ENCODE measurements at regions not wholly inside any gene's neighbourhood (a gene's known extent, or its start where the extent isn't known, plus 50 kb on each side); places are given as distances from the start of the nearest gene placed in this dataset.

DNA sequence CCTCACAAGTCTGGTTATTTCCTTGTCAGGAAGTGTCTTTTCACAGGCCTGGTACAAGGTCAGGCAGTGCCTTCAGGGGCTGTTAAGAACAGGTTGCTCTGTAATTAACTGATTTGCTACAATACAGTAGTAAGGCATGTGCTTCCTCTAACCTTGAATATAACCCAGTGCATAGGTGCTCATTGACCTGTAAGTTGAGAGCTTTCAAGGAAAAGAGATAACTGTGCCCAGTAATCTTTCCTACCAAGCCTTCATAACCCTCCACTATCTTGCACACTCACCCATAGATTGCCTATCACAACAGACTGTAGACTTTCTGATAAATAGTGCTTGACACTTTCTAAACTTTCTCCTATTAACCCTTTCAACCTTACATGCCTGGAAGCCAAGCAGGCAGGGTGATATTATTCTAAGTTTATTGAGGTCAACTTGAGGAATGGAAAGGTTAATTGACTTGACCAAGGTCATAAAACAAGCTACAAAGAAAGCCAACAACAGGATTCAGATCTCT is 148.1 kb downstream of the PPARGC1A start:
- no peaks in the 10 kb centered on the region for H3K9me3 ChIP-seq (ENCODE audit: control insufficient read depth, insufficient read depth, low read length)
- H3K27ac ChIP-seq (ENCODE audit: low read length): no peak overlapping the region
- no peaks in the 10 kb centered on the region for H3K4me1 ChIP-seq (ENCODE audit: control insufficient read depth, insufficient read depth, low read length)
- H3K4me3 ChIP-seq (ENCODE audit: low read length): no peak overlapping the region
- no peaks in the 10 kb centered on the region for H3K36me3 ChIP-seq (ENCODE audit: control insufficient read depth, insufficient read depth, low read length)
- DNase-seq (ENCODE audit: low read depth, low spot score): no peak
- no peaks in the 10 kb centered on the region for H3K27me3 ChIP-seq (ENCODE audit: control insufficient read depth, insufficient read depth, low read length)

DNA sequence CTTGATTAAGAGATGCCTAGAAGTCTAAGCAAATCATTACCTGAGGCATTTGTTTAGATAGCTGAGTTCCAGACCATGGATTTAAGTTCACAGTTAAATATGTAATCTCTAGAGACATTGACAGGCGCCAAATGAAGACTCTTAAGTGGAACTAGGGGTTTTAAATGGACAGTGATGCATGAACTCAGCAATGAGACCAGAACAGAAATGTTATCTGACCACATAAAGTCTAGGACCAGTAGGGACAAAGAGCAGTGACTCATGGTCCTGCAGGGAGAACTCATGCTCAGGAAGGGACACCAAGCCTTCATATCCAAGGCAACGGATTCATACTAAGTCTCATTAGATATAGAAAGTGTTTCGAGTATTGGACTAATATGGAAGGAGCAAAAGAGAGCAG is 152.3 kb downstream of the PPARGC1A start:
- WGBS (ENCODE audit: insufficient coverage, insufficient read length): no CpG with 5 or more reads among the region's 3 CpGs
- Histone ChIP-seq H3K9me3 (ENCODE audit: control insufficient read depth, insufficient read depth, low read length) (no peaks in the 10 kb centered on the region), H3K27ac (ENCODE audit: low read length) (no peak overlapping the region), H3K4me3 (ENCODE audit: low read length) (no peak overlapping the region), H3K27me3 (ENCODE audit: control insufficient read depth, insufficient read depth, low read length) (no peaks in the 10 kb centered on the region), H3K36me3 (ENCODE audit: control insufficient read depth, insufficient read depth, low read length) (no peaks in the 10 kb centered on the region), H3K4me1 (ENCODE audit: control insufficient read depth, insufficient read depth, low read length) (no peaks in the 10 kb centered on the region)
- no peak for DNase-seq (ENCODE audit: low read depth, low spot score)

DNA sequence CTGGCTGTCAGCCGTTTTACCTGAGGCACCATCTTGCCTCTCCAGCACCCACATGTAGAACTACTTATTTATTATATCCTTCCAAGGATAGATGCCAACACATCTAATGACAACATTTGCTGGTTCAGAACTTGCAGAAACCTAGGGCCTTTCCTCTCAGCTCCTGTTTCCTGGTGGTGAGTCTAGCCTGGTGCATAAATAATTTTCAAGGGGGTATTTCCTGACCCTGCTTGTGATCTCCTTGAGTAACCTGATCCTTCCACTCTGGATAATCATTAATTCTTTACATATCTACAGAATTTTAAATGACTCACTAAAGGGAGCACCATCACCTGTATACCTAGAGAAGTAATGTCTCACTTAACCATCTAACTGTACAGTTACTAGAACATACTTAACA is 153.4 kb downstream of the PPARGC1A start:
- no peaks in the 10 kb centered on the region for H3K9me3 ChIP-seq (ENCODE audit: control insufficient read depth, insufficient read depth, low read length)
- no peak overlapping the region for H3K27ac ChIP-seq (ENCODE audit: low read length)
- no peaks in the 10 kb centered on the region for H3K36me3 ChIP-seq (ENCODE audit: control insufficient read depth, insufficient read depth, low read length)
- DNase-seq (ENCODE audit: low read depth, low spot score): no peak
- H3K4me1 ChIP-seq (ENCODE audit: control insufficient read depth, insufficient read depth, low read length): no peaks in the 10 kb centered on the region
- WGBS (ENCODE audit: insufficient coverage, insufficient read length): no CpG with 5 or more reads among the region's 1 CpG
- H3K4me3 ChIP-seq (ENCODE audit: low read length): no peak overlapping the region
- H3K27me3 ChIP-seq (ENCODE audit: control insufficient read depth, insufficient read depth, low read length): no peaks in the 10 kb centered on the region

DNA sequence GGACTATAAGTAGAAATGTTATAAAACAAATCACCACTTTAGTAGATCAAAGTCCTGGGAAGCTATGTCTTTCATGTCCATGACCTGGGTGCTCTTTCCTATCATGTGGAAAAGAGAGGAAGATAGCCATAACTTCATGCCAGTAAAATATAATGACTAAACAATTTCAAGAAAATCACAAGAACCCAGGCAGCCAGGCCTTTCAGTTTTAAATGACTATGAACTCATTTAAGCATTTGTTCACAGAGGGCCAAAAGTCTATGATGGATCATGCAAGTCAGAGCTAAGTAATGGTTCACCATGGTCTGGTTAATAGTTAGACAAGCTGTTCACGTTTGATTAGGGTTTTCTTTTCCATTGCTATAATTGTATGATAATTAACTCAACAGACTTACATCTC is 155.8 kb downstream of the PPARGC1A start:
- H3K36me3 ChIP-seq (ENCODE audit: control insufficient read depth, insufficient read depth, low read length): no peaks in the 10 kb centered on the region
- H3K9me3 ChIP-seq (ENCODE audit: control insufficient read depth, insufficient read depth, low read length): no peaks in the 10 kb centered on the region
- DNase-seq (ENCODE audit: low read depth, low spot score): no peak
- H3K27me3 ChIP-seq (ENCODE audit: control insufficient read depth, insufficient read depth, low read length): no peaks in the 10 kb centered on the region
- no CpG with 5 or more reads among the region's 1 CpG for WGBS (ENCODE audit: insufficient coverage, insufficient read length)
- H3K27ac ChIP-seq (ENCODE audit: low read length): no peak overlapping the region
- no peaks in the 10 kb centered on the region for H3K4me1 ChIP-seq (ENCODE audit: control insufficient read depth, insufficient read depth, low read length)
- no peak overlapping the region for H3K4me3 ChIP-seq (ENCODE audit: low read length)

DNA sequence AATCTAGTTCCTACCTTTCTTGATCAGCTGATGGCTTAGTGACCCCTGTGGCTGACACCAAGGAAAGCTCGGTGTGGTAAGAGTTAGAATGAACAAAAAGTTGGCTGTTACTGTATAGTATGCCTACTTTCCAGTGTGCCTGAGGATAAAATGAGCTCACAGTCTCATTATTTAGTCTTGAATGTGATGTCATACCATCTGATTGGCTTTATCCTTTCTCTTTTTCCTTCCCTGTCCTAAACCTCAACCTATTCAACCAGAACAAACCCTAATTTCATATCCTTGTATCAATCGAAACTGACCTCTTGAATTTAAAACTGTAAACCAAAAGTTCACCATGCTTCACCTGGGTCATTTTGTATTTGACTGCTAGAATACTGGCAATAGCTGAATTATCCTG is 156.4 kb downstream of the PPARGC1A start:
- no peak for DNase-seq (ENCODE audit: low read depth, low spot score)
- Histone ChIP-seq H3K4me3 (ENCODE audit: low read length) (no peak overlapping the region), H3K36me3 (ENCODE audit: control insufficient read depth, insufficient read depth, low read length) (no peaks in the 10 kb centered on the region), H3K27me3 (ENCODE audit: control insufficient read depth, insufficient read depth, low read length) (no peaks in the 10 kb centered on the region), H3K9me3 (ENCODE audit: control insufficient read depth, insufficient read depth, low read length) (no peaks in the 10 kb centered on the region), H3K4me1 (ENCODE audit: control insufficient read depth, insufficient read depth, low read length) (no peaks in the 10 kb centered on the region), H3K27ac (ENCODE audit: low read length) (no peak overlapping the region)
- 100% methylated on average over 1 of the region's 2 CpGs for WGBS (ENCODE audit: insufficient coverage, insufficient read length)

DNA sequence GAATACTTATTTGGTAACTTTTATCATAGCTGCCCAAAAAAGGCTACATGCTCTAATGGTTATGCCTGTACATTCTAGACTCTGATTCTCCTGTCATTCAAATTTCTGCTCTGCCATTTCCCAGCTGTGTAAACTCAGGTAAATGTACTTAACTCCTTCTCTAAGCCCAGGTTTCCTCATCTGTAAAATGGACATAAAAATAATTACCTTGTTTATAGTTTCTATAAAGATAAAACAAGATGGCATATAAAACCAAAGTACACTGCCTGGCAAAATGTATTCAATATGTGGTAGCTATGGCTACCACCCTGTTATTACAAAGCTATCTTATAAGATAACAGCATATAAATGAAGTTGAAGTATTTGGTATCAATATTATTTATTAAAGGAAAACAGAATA is 158.8 kb downstream of the PPARGC1A start:
- Histone ChIP-seq H3K4me1 (ENCODE audit: control insufficient read depth, insufficient read depth, low read length) (no peaks in the 10 kb centered on the region), H3K36me3 (ENCODE audit: control insufficient read depth, insufficient read depth, low read length) (no peaks in the 10 kb centered on the region), H3K4me3 (ENCODE audit: low read length) (no peak overlapping the region), H3K27me3 (ENCODE audit: control insufficient read depth, insufficient read depth, low read length) (no peaks in the 10 kb centered on the region), H3K27ac (ENCODE audit: low read length) (no peak overlapping the region), H3K9me3 (ENCODE audit: control insufficient read depth, insufficient read depth, low read length) (no peaks in the 10 kb centered on the region)
- no peak for DNase-seq (ENCODE audit: low read depth, low spot score)

DNA sequence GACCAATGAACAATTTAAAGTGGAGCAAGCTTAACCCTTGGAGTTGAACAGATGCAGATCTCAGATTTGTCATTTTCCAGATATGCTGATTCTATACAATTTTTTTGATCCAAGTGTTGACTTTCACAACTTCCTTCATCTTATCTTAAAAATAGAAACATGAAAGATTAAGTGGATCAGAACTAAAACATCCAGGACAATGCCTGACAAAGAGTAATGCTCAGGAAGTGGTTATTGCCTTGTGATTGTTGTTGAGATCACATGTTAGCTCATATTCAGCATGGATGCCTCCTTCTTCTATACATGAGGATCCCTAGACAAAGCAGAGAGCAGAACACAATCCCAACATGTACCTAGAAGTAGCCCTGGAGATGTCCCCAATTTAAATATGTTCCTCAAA is 160.9 kb downstream of the PPARGC1A start:
- H3K36me3 ChIP-seq (ENCODE audit: control insufficient read depth, insufficient read depth, low read length): no peaks in the 10 kb centered on the region
- no peak for DNase-seq (ENCODE audit: low read depth, low spot score)
- H3K27ac ChIP-seq (ENCODE audit: low read length): no peak overlapping the region
- H3K4me3 ChIP-seq (ENCODE audit: low read length): no peak overlapping the region
- H3K4me1 ChIP-seq (ENCODE audit: control insufficient read depth, insufficient read depth, low read length): no peaks in the 10 kb centered on the region
- H3K27me3 ChIP-seq (ENCODE audit: control insufficient read depth, insufficient read depth, low read length): no peaks in the 10 kb centered on the region
- H3K9me3 ChIP-seq (ENCODE audit: control insufficient read depth, insufficient read depth, low read length): no peaks in the 10 kb centered on the region

DNA sequence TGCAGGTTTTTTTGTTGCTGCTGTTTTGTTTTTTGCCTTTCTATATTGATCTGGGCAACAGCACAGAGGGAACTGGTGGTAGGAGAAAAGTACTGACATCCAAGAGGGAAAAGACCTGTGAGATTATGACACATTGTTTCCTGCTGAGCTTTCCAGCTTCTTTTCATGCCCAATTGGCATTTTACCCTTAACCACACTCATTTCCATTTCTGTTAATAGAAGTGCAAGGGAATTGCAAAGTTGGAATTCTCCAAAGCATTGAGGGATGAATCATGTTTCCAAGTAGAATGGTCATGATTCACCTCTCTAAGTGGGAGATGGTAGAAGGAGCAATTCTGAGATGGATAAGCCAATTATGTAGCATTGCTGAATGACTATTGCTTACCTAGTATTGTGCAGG is 161.5 kb downstream of the PPARGC1A start:
- no peak overlapping the region for H3K4me3 ChIP-seq (ENCODE audit: low read length)
- DNase-seq (ENCODE audit: low read depth, low spot score): no peak
- H3K4me1 ChIP-seq (ENCODE audit: control insufficient read depth, insufficient read depth, low read length): no peaks in the 10 kb centered on the region
- H3K27ac ChIP-seq (ENCODE audit: low read length): no peak overlapping the region
- H3K9me3 ChIP-seq (ENCODE audit: control insufficient read depth, insufficient read depth, low read length): no peaks in the 10 kb centered on the region
- H3K36me3 ChIP-seq (ENCODE audit: control insufficient read depth, insufficient read depth, low read length): no peaks in the 10 kb centered on the region
- no peaks in the 10 kb centered on the region for H3K27me3 ChIP-seq (ENCODE audit: control insufficient read depth, insufficient read depth, low read length)

DNA sequence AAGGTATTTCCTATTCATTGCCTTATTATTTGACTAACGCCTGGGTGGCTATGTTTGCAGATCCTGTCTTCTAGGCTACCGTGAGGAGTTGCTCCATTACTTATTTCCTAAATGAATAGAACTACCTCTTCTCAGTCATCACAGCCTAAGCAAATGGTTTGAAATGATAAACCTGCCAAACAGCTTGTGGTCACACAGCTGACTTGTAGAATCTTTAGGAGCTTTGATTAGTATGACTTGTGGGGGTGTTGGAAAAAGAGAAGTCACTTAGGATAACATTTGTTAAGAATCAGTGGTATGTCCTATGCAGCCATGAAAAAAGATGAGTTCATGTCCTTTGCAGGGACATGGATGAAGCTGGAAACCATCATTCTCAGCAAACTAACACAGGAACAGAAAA is 169.3 kb downstream of the PPARGC1A start:
- Histone ChIP-seq H3K9me3 (ENCODE audit: control insufficient read depth, insufficient read depth, low read length) (no peaks in the 10 kb centered on the region), H3K27ac (ENCODE audit: low read length) (no peak overlapping the region), H3K36me3 (ENCODE audit: control insufficient read depth, insufficient read depth, low read length) (no peaks in the 10 kb centered on the region), H3K4me1 (ENCODE audit: control insufficient read depth, insufficient read depth, low read length) (no peaks in the 10 kb centered on the region), H3K27me3 (ENCODE audit: control insufficient read depth, insufficient read depth, low read length) (no peaks in the 10 kb centered on the region), H3K4me3 (ENCODE audit: low read length) (no peak overlapping the region)
- WGBS (ENCODE audit: insufficient coverage, insufficient read length): no CpG with 5 or more reads among the region's 2 CpGs
- no peak for DNase-seq (ENCODE audit: low read depth, low spot score)

DNA sequence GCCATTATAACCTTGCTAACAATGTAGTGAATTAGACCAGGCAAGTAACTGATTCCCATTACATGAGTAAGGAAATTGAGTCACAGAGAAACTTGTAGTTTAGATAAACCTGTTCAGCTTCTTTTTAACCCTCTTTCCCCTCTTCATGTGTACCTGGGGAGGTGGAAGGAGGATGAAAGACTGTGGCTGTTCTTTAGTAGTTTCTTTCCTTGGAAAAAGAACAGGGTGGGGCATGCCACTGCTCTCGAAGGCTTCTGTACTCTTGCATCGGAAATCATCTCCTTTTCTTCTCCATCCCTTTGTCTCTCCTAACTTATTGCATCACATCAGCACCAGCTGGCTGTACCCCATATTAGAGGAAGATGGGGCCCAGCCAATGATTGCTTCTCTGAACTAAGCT is 171.4 kb downstream of the PPARGC1A start:
- no peaks in the 10 kb centered on the region for H3K27me3 ChIP-seq (ENCODE audit: control insufficient read depth, insufficient read depth, low read length)
- no peak overlapping the region for H3K27ac ChIP-seq (ENCODE audit: low read length)
- no peaks in the 10 kb centered on the region for H3K4me1 ChIP-seq (ENCODE audit: control insufficient read depth, insufficient read depth, low read length)
- no peak for DNase-seq (ENCODE audit: low read depth, low spot score)
- H3K9me3 ChIP-seq (ENCODE audit: control insufficient read depth, insufficient read depth, low read length): no peaks in the 10 kb centered on the region
- no peak overlapping the region for H3K4me3 ChIP-seq (ENCODE audit: low read length)
- WGBS (ENCODE audit: insufficient coverage, insufficient read length): no CpG with 5 or more reads among the region's 2 CpGs
- H3K36me3 ChIP-seq (ENCODE audit: control insufficient read depth, insufficient read depth, low read length): no peaks in the 10 kb centered on the region

DNA sequence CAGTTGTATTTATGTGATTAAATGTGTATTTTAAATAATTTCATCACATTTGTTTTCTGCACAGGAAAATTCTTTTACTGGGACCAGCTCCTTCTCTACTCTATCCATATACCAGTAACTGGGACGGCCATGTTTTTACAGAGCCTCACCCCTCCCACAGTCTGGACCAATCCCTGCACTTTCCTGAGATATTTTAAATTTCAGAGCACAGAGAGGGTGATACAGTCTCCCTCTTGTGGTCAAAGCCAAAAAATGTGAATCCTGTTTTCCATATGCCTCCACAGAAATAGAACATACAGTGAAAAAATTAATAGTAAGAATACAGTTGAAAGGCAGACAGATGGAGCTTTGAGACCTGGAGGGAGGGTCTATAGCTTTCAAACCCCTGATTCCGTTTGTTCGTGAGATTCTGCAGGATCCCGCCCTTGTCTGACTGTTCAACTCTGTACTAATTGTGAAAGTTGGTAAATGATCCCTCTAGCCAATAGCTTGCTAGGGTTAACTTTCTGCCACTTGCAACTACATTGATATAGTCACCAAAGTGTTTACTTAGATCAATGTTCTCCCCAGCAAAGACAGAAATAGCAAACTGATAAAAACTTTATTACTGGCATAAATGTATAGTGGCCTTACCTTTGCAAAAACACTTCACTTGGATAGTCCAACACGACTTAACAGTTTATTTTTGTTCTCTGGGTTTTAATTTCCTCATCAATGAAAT is 172.2 kb downstream of the PPARGC1A start:
- peak; percentile 16 for DNase-seq (ENCODE audit: low read depth, low spot score)
- no peaks in the 10 kb centered on the region for H3K27me3 ChIP-seq (ENCODE audit: control insufficient read depth, insufficient read depth, low read length)
- H3K36me3 ChIP-seq (ENCODE audit: control insufficient read depth, insufficient read depth, low read length): no peaks in the 10 kb centered on the region
- WGBS (ENCODE audit: insufficient coverage, insufficient read length): no CpG with 5 or more reads among the region's 5 CpGs
- no peak overlapping the region for H3K27ac ChIP-seq (ENCODE audit: low read length)
- H3K9me3 ChIP-seq (ENCODE audit: control insufficient read depth, insufficient read depth, low read length): no peaks in the 10 kb centered on the region
- H3K4me1 ChIP-seq (ENCODE audit: control insufficient read depth, insufficient read depth, low read length): no peaks in the 10 kb centered on the region
- no peak overlapping the region for H3K4me3 ChIP-seq (ENCODE audit: low read length)

All from iPS DF 6.9 (cell line).